HUES6 (cell line): ENCODE measurements at regions not wholly inside any gene's neighbourhood (a gene's known extent, or its start where the extent isn't known, plus 50 kb on each side); places are given as distances from the start of the nearest gene placed in this dataset.

Experiments
- H3K27ac ChIP-seq: 2 replicates; pipeline ENCODE4 v1.7.0; 2013; ENCODE audit warnings: low read depth, mild to moderate bottlenecking, low read length, inconsistent platforms
- H3K27me3 ChIP-seq: 2 replicates; pipeline ENCODE4 v1.6.1; 2013; ENCODE audit warnings: low read length; ENCODE audit not compliant: control insufficient read depth, insufficient read depth
- H3K36me3 ChIP-seq: 2 replicates; pipeline ENCODE4 v1.6.1; 2013; ENCODE audit warnings: low read length; ENCODE audit not compliant: control insufficient read depth, insufficient read depth
- H3K4me1 ChIP-seq: 2 replicates; pipeline ENCODE4 v1.6.1; 2013; ENCODE audit warnings: low read length; ENCODE audit not compliant: control insufficient read depth, insufficient read depth
- H3K4me3 ChIP-seq: 2 replicates; pipeline ENCODE4 v1.5.1; 2013; ENCODE audit warnings: low read depth, low read length
- H3K9ac ChIP-seq: one replicate; pipeline ENCODE4 v1.6.1; 2013; ENCODE audit warnings: mild to moderate bottlenecking, low read length
- H3K9me3 ChIP-seq: 2 replicates; pipeline ENCODE4 v1.6.1; 2013; ENCODE audit warnings: low read depth, low read length; ENCODE audit not compliant: control insufficient read depth, insufficient read depth

GRCh38 chr1:240027059-240027462 is 64.6 kb upstream of the FMN2 start:
- H3K9ac ChIP-seq = no peak overlapping the region
- no peak overlapping the region for H3K4me3 ChIP-seq
- H3K9me3 ChIP-seq = no peaks in the 10 kb centered on the region
- no peaks in the 10 kb centered on the region for H3K36me3 ChIP-seq
- H3K27me3 ChIP-seq = no peaks in the 10 kb centered on the region
- 0 out of 2 replicates have a peak, but pooled peaks cover 3% of the 10 kb centered on the region for H3K4me1 ChIP-seq
- H3K27ac ChIP-seq = no peak overlapping the region

GRCh38 chr1:240029418-240029817 is 62.3 kb upstream of the FMN2 start:
- H3K4me1 ChIP-seq = 0 out of 2 replicates have a peak, but pooled peaks cover 3% of the 10 kb centered on the region
- peak overlapping the region; percentile 6; the same call in 1 of the 2 replicates for H3K27ac ChIP-seq
- H3K36me3 ChIP-seq = no peaks in the 10 kb centered on the region
- no peaks in the 10 kb centered on the region for H3K9me3 ChIP-seq
- H3K9ac ChIP-seq = no peak overlapping the region
- H3K4me3 ChIP-seq = no peak overlapping the region
- H3K27me3 ChIP-seq = no peaks in the 10 kb centered on the region

GRCh38 chr1:240030236-240030635 is 61.4 kb upstream of the FMN2 start:
- Histone ChIP-seq H3K36me3 (no peaks in the 10 kb centered on the region), H3K4me1 (0 out of 2 replicates have a peak, but pooled peaks cover 3% of the 10 kb centered on the region), H3K27ac (no peak overlapping the region), H3K4me3 (no peak overlapping the region), H3K27me3 (no peaks in the 10 kb centered on the region), H3K9me3 (no peaks in the 10 kb centered on the region), H3K9ac (no peak overlapping the region)

GRCh38 chr1:240031009-240031408 is 60.7 kb upstream of the FMN2 start:
- H3K27me3 ChIP-seq = no peaks in the 10 kb centered on the region
- no peak overlapping the region for H3K4me3 ChIP-seq
- no peaks in the 10 kb centered on the region for H3K9me3 ChIP-seq
- no peaks in the 10 kb centered on the region for H3K36me3 ChIP-seq
- 0 out of 2 replicates have a peak, but pooled peaks cover 3% of the 10 kb centered on the region for H3K4me1 ChIP-seq
- no peak overlapping the region for H3K27ac ChIP-seq
- no peak overlapping the region for H3K9ac ChIP-seq

GRCh38 chr1:240031414-240031813 is 60.3 kb upstream of the FMN2 start:
- no peaks in the 10 kb centered on the region for H3K27me3 ChIP-seq
- no peak overlapping the region for H3K27ac ChIP-seq
- H3K4me1 ChIP-seq = 0 out of 2 replicates have a peak, but pooled peaks cover 3% of the 10 kb centered on the region
- H3K9me3 ChIP-seq = no peaks in the 10 kb centered on the region
- no peak overlapping the region for H3K4me3 ChIP-seq
- H3K36me3 ChIP-seq = no peaks in the 10 kb centered on the region
- H3K9ac ChIP-seq = no peak overlapping the region

GRCh38 chr1:240033406-240033805 is 58.3 kb upstream of the FMN2 start:
- no peaks in the 10 kb centered on the region for H3K36me3 ChIP-seq
- no peak overlapping the region for H3K4me3 ChIP-seq
- no peak overlapping the region for H3K9ac ChIP-seq
- H3K4me1 ChIP-seq = 0 out of 2 replicates have a peak, but pooled peaks cover 3% of the 10 kb centered on the region
- H3K27ac ChIP-seq = no peak overlapping the region
- no peaks in the 10 kb centered on the region; the same call in 1 of the 2 replicates for H3K9me3 ChIP-seq
- no peaks in the 10 kb centered on the region for H3K27me3 ChIP-seq

GRCh38 chr1:240036526-240036925 is 55.2 kb upstream of the FMN2 start:
- H3K9ac ChIP-seq = no peak overlapping the region

More at GRCh38 chr1:240036526-240036925, 55.2 kb upstream of the FMN2 start:
- Histone ChIP-seq H3K9me3 (no peaks in the 10 kb centered on the region; the same call in 1 of the 2 replicates), H3K4me3 (no peak overlapping the region), H3K4me1 (no peaks in the 10 kb centered on the region), H3K27ac (no peak overlapping the region), H3K27me3 (no peaks in the 10 kb centered on the region), H3K36me3 (no peaks in the 10 kb centered on the region)
